Non-pigmented ciliary epithelial cell (primary cell): ENCODE measurements at regions not wholly inside any gene's neighbourhood (a gene's known extent, or its start where the extent isn't known, plus 50 kb on each side); places are given as distances from the start of the nearest gene placed in this dataset.

Source experiments
- DNase-seq: peaks from one replicate; pipeline ENCODE4 v3.0.0-alpha.2; 2010; ENCODE audit warnings: low read depth

- DNase-seq, result no peak
These were observed 132.5 kb upstream of the OSR1 start for GRCh38 chr2:19490846-19491435.

- DNase-seq, result no peak
These were observed 129.7 kb upstream of the OSR1 start for GRCh38 chr2:19488009-19488691.

GRCh38 chr2:19484736-19485135 is 126.3 kb upstream of the OSR1 start:
- no peak for DNase-seq

- no peak for DNase-seq
These were observed 122.2 kb upstream of the OSR1 start for GRCh38 chr2:19480673-19481072.

GRCh38 chr2:19479666-19480065 is 121.2 kb upstream of the OSR1 start:
- DNase-seq, result no peak

GRCh38 chr2:19478409-19478808 is 120.0 kb upstream of the OSR1 start:
- DNase-seq, result no peak

- no peak for DNase-seq
These were observed 117.9 kb upstream of the OSR1 start for GRCh38 chr2:19476327-19476726.

- DNase-seq, result no peak
These were observed 115.7 kb upstream of the OSR1 start for GRCh38 chr2:19474128-19474527.

GRCh38 chr2:19473350-19473749 is 114.9 kb upstream of the OSR1 start:
- DNase-seq, result no peak

GRCh38 chr2:19472391-19472978 is 114.1 kb upstream of the OSR1 start:
- no peak for DNase-seq

- DNase-seq, result no peak
These were observed 113.1 kb upstream of the OSR1 start for GRCh38 chr2:19471491-19471890.

- DNase-seq, result no peak
These were observed 107.6 kb upstream of the OSR1 start for GRCh38 chr2:19465978-19466377.

GRCh38 chr2:19462256-19462645 is 103.8 kb upstream of the OSR1 start:
- DNase-seq, result no peak

GRCh38 chr2:19461504-19462255 is 103.3 kb upstream of the OSR1 start:
- DNase-seq, result no peak

GRCh38 chr2:19460761-19461160 is 102.3 kb upstream of the OSR1 start:
- DNase-seq, result no peak

- DNase-seq, result no peak
These were observed 100.1 kb upstream of the OSR1 start for GRCh38 chr2:19458427-19459003.

GRCh38 chr2:19457809-19458208 is 99.4 kb upstream of the OSR1 start:
- no peak for DNase-seq

GRCh38 chr2:19456705-19457309 is 98.4 kb upstream of the OSR1 start:
- DNase-seq, result no peak

GRCh38 chr2:19454125-19454524 is 95.7 kb upstream of the OSR1 start:
- DNase-seq, result no peak

GRCh38 chr2:19442731-19443130 is 84.3 kb upstream of the OSR1 start:
- DNase-seq, result no peak

GRCh38 chr2:19439081-19439480 is 80.7 kb upstream of the OSR1 start:
- no peak for DNase-seq

GRCh38 chr2:19435815-19436214 is 77.4 kb upstream of the OSR1 start:
- no peak for DNase-seq
